ENCODE measurements at regions not wholly inside any gene's neighbourhood (a gene's known extent, or its start where the extent isn't known, plus 50 kb on each side); places are given as distances from the start of the nearest gene placed in this dataset.
A peak's percentile ranks its signal among the peaks of the same experiment; 100 is the strongest.

DNA sequence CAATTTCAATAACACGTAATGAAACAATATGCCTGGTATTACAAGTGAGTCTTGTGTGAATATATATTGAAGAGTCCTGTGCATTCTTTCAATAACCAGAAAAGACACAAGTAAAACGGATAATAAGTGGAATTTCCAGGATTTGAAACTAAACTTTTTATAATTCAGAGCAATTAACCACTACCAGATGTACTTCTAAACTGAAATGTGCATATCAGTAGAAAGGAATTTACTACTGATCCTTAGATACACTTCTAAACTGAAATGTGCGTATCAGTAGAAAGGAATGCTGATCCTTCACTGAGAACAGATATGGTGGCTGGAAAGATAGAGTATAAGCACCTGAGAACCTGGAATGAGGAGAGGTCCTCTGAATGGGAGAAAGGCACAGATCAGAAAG lies 470.9 kb upstream of the SPHKAP start:
- no peaks in the 10 kb centered on the region for H4K20me1 ChIP-seq (ENCODE audit: insufficient read depth)
- H3K9ac ChIP-seq: no peak overlapping the region
- H3K36me3 ChIP-seq (ENCODE audit: low read depth): no peaks in the 10 kb centered on the region
- in situ Hi-C loops (cut with MboI): loop anchor here (10.0 to 25.0 kb wide), 2 partner anchors 598 to 765 kb away; no protein-coding TSS in a partner anchor
- H3K9me3 ChIP-seq (ENCODE audit: low read depth): no peaks in the 10 kb centered on the region
- H3K79me2 ChIP-seq (ENCODE audit: insufficient read depth): no peaks in the 10 kb centered on the region
- 0 out of 2 replicates have a peak overlapping the region, but pooled peaks have one; percentile 10 for H3K4me3 ChIP-seq
- H3K9me2 ChIP-seq (ENCODE audit: insufficient read depth): no peaks in the 10 kb centered on the region
- H2AFZ ChIP-seq: no peak overlapping the region
- peak; percentile 52 for DNase-seq
- peaks cover 10% of the 10 kb centered on the region for H3K4me1 ChIP-seq (ENCODE audit: insufficient read depth)
- no peaks in the 10 kb centered on the region for H3K27me3 ChIP-seq (replicated peaks; ENCODE audit: insufficient read depth)
- H3F3A ChIP-seq (ENCODE audit: insufficient read depth): peaks cover 15% of the 10 kb centered on the region
- TF ChIP-seq EZH2 (IDR thresholded peaks at IDR 0.05; ENCODE audit: insufficient read depth, poor library complexity, severe bottlenecking) (no peak), EZH2phosphoT487 (IDR thresholded peaks at IDR 0.05; ENCODE audit: insufficient read depth, low read depth) (no peak)
- H3K4me2 ChIP-seq (ENCODE audit: unreplicated experiment): peak overlapping the region; percentile 45
- no peak overlapping the region for H3K27ac ChIP-seq
- 19 to 24% methylated on average over 3 of the region's 3 CpGs for WGBS, 2 experiments (ENCODE audit: low coverage in 1 of 2, low lambda C conversion rate in 2 of 2, missing lambda C conversion rate in 2 of 2)

DNA sequence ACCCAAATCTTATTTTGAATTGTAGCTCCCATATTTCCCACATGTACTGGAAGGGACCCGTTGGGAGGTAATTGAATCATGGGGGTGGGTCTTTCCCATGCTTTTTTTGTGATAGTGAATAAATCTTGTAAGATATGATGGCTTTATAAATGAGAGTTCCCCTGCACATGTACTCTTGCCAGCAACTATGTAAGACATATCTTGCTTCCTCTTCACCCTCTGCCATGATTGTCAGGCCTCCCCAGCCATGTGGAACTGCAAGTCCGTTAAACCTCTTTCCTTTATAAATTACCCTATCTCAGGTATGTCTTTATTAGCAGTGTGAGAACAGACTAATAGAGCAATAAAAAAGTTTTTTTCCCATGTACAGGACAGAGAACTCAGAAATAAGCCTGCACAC lies 468.4 kb upstream of the SPHKAP start:
- H3K4me1 ChIP-seq (ENCODE audit: insufficient read depth): peaks cover 18% of the 10 kb centered on the region
- no peak for DNase-seq
- H3K4me2 ChIP-seq (ENCODE audit: unreplicated experiment): no peak overlapping the region
- in situ Hi-C loops (cut with MboI): loop anchor here (10.0 to 25.0 kb wide), 2 partner anchors 595 to 763 kb away; no protein-coding TSS in a partner anchor
- H3K9me3 ChIP-seq (ENCODE audit: low read depth): no peaks in the 10 kb centered on the region
- H3K79me2 ChIP-seq (ENCODE audit: insufficient read depth): no peaks in the 10 kb centered on the region
- H3K9ac ChIP-seq: no peak overlapping the region
- H2AFZ ChIP-seq: no peak overlapping the region
- no peaks in the 10 kb centered on the region for H3K9me2 ChIP-seq (ENCODE audit: insufficient read depth)
- TF ChIP-seq EZH2phosphoT487 (IDR thresholded peaks at IDR 0.05; ENCODE audit: insufficient read depth, low read depth): no peak
- H3F3A ChIP-seq (ENCODE audit: insufficient read depth): peaks cover 15% of the 10 kb centered on the region
- no peak overlapping the region for H3K27ac ChIP-seq
- no peak overlapping the region for H3K4me3 ChIP-seq
- 74 to 75% methylated on average over 2 of the region's 2 CpGs for WGBS, 2 experiments (ENCODE audit: low coverage in 1 of 2, low lambda C conversion rate in 2 of 2, missing lambda C conversion rate in 2 of 2)
- H3K36me3 ChIP-seq (ENCODE audit: low read depth): no peaks in the 10 kb centered on the region
- H3K27me3 ChIP-seq (replicated peaks; ENCODE audit: insufficient read depth): no peaks in the 10 kb centered on the region
- H4K20me1 ChIP-seq (ENCODE audit: insufficient read depth): no peaks in the 10 kb centered on the region

DNA sequence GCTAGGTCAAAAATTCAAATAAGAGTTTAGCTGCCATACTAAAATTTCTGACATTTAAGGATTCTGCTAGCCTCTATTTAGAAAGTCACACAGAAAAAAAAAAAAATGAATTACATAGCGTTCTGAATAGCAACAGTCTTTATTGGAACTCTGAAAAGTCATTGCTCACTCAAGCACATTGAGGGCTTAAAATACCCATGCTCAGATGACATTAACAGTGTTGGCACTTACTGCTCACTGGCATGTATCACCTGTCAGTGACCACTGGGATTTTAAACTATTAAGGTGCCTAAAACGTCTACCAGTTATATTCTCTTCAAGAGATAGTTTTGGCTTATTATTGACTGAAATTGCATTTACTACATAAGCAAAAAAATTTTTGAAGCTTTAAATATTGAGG lies 468.0 kb upstream of the SPHKAP start:
- in situ Hi-C loops (cut with MboI): no loop called here
- peaks cover 15% of the 10 kb centered on the region for H3F3A ChIP-seq (ENCODE audit: insufficient read depth)
- no peaks in the 10 kb centered on the region for H4K20me1 ChIP-seq (ENCODE audit: insufficient read depth)
- no peaks in the 10 kb centered on the region for H3K36me3 ChIP-seq (ENCODE audit: low read depth)
- H3K9me3 ChIP-seq (ENCODE audit: low read depth): no peaks in the 10 kb centered on the region
- no peak overlapping the region for H3K27ac ChIP-seq
- no peak overlapping the region for H3K4me2 ChIP-seq (ENCODE audit: unreplicated experiment)
- TF ChIP-seq EZH2 (IDR thresholded peaks at IDR 0.05; ENCODE audit: insufficient read depth, poor library complexity, severe bottlenecking) (no peak), EZH2phosphoT487 (IDR thresholded peaks at IDR 0.05; ENCODE audit: insufficient read depth, low read depth) (no peak)
- no peak overlapping the region for H3K9ac ChIP-seq
- WGBS, 2 experiments (ENCODE audit: low coverage in 1 of 2, low lambda C conversion rate in 2 of 2, missing lambda C conversion rate in 2 of 2): 76 to 88% methylated on average over 2 of the region's 2 CpGs
- DNase-seq: no peak
- no peak overlapping the region for H3K4me3 ChIP-seq
- H2AFZ ChIP-seq: no peak overlapping the region
- H3K27me3 ChIP-seq (replicated peaks; ENCODE audit: insufficient read depth): no peaks in the 10 kb centered on the region
- H3K4me1 ChIP-seq (ENCODE audit: insufficient read depth): peaks cover 18% of the 10 kb centered on the region
- H3K9me2 ChIP-seq (ENCODE audit: insufficient read depth): no peaks in the 10 kb centered on the region
- no peaks in the 10 kb centered on the region for H3K79me2 ChIP-seq (ENCODE audit: insufficient read depth)

DNA sequence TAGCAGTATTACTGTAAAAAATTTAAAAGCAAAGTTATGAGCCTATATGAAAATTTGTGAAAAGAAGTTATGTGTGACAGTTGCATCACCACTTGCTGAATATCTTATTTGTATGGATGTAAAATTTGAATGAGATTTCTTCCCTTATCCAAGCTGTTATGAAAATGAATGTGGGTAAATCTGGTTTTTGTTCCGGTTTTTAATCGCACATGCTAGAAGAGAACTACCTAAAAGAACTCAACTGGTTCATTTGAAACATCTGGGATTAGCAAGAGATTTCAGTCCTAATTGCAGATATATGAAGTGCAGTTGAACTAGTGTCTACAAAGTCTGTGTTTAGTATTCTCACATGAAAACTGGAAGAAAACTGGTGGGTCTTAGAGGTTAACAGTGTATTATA lies 467.1 kb upstream of the SPHKAP start:
- no peaks in the 10 kb centered on the region for H3K79me2 ChIP-seq (ENCODE audit: insufficient read depth)
- H3K4me3 ChIP-seq: no peak overlapping the region
- DNase-seq: no peak
- H3K4me1 ChIP-seq (ENCODE audit: insufficient read depth): peaks cover 18% of the 10 kb centered on the region
- no peaks in the 10 kb centered on the region for H3K36me3 ChIP-seq (ENCODE audit: low read depth)
- H3K9me3 ChIP-seq (ENCODE audit: low read depth): no peaks in the 10 kb centered on the region
- no peaks in the 10 kb centered on the region for H4K20me1 ChIP-seq (ENCODE audit: insufficient read depth)
- H3K9ac ChIP-seq: no peak overlapping the region
- no peak overlapping the region for H2AFZ ChIP-seq
- H3K27ac ChIP-seq: no peak overlapping the region
- H3K9me2 ChIP-seq (ENCODE audit: insufficient read depth): no peaks in the 10 kb centered on the region
- no peaks in the 10 kb centered on the region for H3K27me3 ChIP-seq (replicated peaks; ENCODE audit: insufficient read depth)
- 57 to 62% methylated on average over 2 of the region's 2 CpGs for WGBS, 2 experiments (ENCODE audit: low coverage in 1 of 2, low lambda C conversion rate in 2 of 2, missing lambda C conversion rate in 2 of 2)
- TF ChIP-seq EZH2 (IDR thresholded peaks at IDR 0.05; ENCODE audit: insufficient read depth, poor library complexity, severe bottlenecking) (no peak), EZH2phosphoT487 (IDR thresholded peaks at IDR 0.05; ENCODE audit: insufficient read depth, low read depth) (no peak)
- in situ Hi-C loops (cut with MboI): no loop called here
- peaks cover 15% of the 10 kb centered on the region for H3F3A ChIP-seq (ENCODE audit: insufficient read depth)
- H3K4me2 ChIP-seq (ENCODE audit: unreplicated experiment): no peak overlapping the region

DNA sequence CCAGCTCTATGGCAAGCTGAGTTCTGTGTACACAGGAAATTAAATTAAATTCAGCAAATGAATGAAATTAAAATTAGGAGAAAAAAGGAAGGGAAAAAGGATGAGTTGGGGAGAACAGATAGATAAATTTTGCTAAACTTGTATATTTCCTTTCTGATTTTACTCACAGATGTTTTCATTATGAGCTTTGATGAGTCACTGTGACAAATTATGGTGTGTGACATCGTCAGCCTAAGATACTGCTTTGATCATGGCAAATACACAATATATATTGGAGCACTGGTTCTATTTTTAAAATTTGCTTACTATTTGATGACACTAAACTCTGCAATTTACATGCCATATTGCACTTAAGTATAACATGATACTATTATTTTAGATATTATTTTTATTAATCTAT lies 464.6 kb upstream of the SPHKAP start:
- Histone ChIP-seq H3K4me2 (ENCODE audit: unreplicated experiment) (peak overlapping the region; percentile 45), H3K79me2 (ENCODE audit: insufficient read depth) (no peaks in the 10 kb centered on the region), H2AFZ (no peak overlapping the region), H3K27me3 (replicated peaks; ENCODE audit: insufficient read depth) (no peaks in the 10 kb centered on the region), H3K36me3 (ENCODE audit: low read depth) (no peaks in the 10 kb centered on the region), H3K9me2 (ENCODE audit: insufficient read depth) (no peaks in the 10 kb centered on the region), H3K4me1 (ENCODE audit: insufficient read depth) (peaks cover 8% of the 10 kb centered on the region; the same call in 1 of the 2 replicates), H3K4me3 (no peak overlapping the region), H3F3A (ENCODE audit: insufficient read depth) (no peaks in the 10 kb centered on the region), H3K9ac (no peak overlapping the region), H3K27ac (no peak overlapping the region), H3K9me3 (ENCODE audit: low read depth) (no peaks in the 10 kb centered on the region), H4K20me1 (ENCODE audit: insufficient read depth) (no peaks in the 10 kb centered on the region)
- in situ Hi-C loops (cut with MboI): no loop called here
- WGBS, 2 experiments (ENCODE audit: low coverage in 1 of 2, low lambda C conversion rate in 2 of 2, missing lambda C conversion rate in 2 of 2): 14 to 20% methylated on average over 1 of the region's 1 CpG
- peak; percentile 68 for DNase-seq
- TF ChIP-seq EZH2phosphoT487 (IDR thresholded peaks at IDR 0.05; ENCODE audit: insufficient read depth, low read depth): no peak
- TF ChIP-seq EZH2 (IDR thresholded peaks at IDR 0.05; ENCODE audit: insufficient read depth, poor library complexity, severe bottlenecking): no peak
